ENCODE measurements at regions not wholly inside any gene's neighbourhood (a gene's known extent, or its start where the extent isn't known, plus 50 kb on each side); places are given as distances from the start of the nearest gene placed in this dataset.

GRCh38 chr1:227369102-227369760, 50.9 kb upstream of the CDC42BPA start:
- DNase-seq: no peak
